ENCODE measurements at regions not wholly inside any gene's neighbourhood (a gene's known extent, or its start where the extent isn't known, plus 50 kb on each side); places are given as distances from the start of the nearest gene placed in this dataset.
"Not testable (repeated sequence)": the region's sequence is repeated elsewhere in the genome, so short reads cannot be mapped to it uniquely, and the experiment has no call there.

- DNase-seq (ENCODE audit: low spot score) = no peak
Observed at GRCh38 chr18:65287652-65288051, 463.2 kb upstream of the CDH7 start.

DNA sequence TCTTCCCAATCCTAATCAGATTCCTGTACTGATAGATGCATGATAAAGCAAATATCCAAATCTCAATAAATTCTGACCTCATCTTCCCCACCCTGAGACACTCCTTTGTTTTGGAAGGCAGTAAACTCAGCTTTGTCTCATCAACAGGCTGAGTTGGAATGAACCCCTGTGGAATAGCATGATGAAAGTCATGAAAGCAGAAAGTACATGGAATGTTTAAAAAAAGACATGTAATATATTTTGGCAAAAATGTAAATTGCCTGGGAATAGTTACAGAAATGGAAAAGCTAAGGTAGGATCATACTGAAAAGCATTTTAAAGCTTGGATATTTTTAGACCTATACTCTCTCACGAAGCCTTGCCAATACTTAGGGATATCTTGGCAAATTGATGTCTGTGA lies 468.7 kb upstream of the CDH7 start:
- DNase-seq (ENCODE audit: low spot score) = no peak

- no peak for DNase-seq (ENCODE audit: low spot score)
Observed at GRCh38 chr18:65279668-65280305, 471.0 kb upstream of the CDH7 start.

DNA sequence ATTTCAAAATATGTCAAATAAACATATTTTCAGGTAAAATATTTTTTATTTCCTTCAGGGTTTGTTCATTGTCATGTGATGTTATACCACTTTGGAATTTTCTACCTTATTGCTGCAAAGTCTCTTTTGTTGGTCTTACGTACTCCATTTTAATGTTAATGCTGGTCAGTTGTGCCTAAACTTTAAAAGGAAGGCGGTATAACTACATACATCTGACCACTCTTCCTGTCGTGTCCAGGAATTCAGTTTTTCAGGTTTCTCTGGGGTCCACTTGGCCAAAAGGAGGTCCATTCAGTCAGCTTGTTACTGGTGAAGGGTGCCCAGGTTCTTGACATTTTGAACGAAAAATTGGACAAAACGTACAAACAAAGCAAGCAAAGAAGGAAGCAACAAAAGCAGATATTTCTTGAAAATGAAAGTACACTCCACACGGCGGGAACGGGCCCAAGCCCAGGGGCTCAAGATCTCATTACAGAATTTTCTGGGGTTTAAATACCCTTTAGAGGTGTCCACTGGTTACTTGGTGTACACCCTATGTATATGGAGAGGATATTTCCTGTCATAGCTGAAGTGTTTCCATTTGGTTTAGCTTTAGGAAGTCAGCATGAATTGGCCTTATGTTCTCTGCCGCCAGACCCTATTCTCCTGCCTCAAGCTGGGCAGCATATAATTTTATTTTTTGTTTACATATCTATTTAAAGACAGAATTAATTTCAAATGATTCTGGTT lies 471.7 kb upstream of the CDH7 start:
- DNase-seq (ENCODE audit: low spot score) = no peak

DNA sequence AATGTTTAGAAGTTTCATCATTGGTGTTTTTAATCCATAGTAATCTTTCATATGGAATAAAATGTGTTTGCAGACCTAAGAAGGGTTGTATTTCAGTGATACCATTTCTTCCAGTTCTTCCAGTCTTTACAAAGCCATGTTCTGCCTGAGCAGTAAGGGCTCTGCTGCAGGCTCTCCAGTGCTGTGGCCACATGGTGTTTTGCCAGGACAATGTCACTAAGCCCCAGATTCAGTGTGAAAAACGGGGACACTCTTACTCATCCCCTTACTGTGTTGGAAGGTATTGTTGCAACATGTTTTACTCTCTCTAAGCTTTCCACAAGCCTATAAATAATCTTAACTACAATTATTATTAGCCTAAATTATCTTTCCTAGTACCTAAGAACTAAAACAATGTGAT lies 481.4 kb upstream of the CDH7 start:
- DNase-seq (ENCODE audit: low spot score) = no peak

DNA sequence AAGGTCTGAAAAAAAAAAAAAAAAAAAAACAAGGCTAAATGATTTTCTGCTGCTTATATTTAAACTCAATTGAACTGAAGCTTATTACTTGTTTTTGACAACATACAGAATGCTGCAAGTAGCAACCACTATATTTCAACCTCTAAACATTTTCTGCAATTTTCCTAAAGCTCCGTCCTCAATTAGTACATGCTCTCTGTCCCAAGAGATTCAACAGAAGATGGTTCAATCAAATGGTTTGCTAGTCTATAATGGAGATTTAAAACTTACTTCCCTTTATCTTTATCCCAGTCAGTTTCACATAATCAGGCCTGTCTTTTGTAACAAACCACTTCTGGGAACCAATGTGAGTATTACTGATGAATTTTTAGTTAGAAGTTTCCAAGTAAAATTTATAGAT lies 485.1 kb upstream of the CDH7 start:
- no peak for DNase-seq (ENCODE audit: low spot score)

DNA sequence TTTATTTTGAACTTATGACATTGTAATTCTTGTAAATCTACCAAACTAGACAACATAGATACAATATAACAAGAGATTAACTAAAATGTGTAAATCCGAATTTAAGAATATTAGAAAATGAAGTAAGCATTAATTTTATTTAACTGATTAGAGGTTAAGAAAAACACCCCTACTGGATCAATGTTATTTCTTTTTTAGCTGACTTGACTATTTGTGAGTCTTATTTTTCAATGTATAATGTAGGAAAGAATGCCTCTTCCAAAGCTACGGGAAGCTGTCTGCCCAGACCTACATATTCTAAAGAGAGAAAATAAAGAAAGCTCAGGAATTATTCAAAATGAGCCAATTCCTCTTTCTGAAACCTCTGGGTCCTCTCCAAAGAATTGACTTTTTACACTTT lies 490.8 kb upstream of the CDH7 start:
- DNase-seq (ENCODE audit: low spot score) = no peak

DNA sequence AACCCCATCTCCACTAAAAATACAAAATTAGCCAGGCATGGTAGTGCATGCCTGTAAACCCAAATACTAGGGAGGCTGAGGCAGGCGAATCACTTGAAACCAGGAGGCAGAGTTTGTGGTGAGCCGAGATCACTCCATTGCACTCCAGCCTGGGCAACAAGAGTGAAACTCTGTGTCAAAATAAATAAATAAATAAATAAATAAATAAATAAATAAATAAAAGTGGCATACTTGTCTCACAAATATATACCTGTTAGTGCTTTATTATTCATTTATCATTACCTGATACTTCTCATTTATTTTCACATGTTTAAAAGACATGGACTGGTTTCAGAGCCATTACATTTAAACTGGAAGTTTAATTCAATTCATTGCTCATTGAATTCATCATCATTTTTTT lies 491.4 kb upstream of the CDH7 start:
- DNase-seq (ENCODE audit: low spot score) = no peak

DNA sequence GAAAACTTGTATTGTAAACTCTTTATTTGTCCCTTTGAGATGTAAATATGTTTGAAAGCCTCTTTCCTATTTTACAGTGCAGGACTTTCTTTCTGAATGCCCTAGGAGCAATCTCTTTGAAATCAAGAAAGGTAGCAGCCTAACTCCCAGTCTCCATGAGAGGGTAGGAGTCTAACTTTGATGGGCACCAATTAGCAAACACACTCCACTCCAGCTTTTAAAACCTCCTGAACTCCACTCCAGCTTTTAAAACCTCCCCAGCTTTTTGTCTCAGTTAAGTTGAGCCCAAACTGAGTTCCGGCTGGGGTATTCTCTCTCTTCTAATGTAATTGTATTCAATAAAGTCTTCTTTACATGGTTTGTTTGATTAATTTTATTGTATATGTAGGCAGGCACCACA lies 493.7 kb upstream of the CDH7 start:
- no peak for DNase-seq (ENCODE audit: low spot score)

- no peak for DNase-seq (ENCODE audit: low spot score)
Observed at GRCh38 chr18:65255417-65255816, 495.4 kb upstream of the CDH7 start.

- no peak for DNase-seq (ENCODE audit: low spot score)
Observed at GRCh38 chr18:65239787-65240186, 511.0 kb upstream of the CDH7 start.

DNA sequence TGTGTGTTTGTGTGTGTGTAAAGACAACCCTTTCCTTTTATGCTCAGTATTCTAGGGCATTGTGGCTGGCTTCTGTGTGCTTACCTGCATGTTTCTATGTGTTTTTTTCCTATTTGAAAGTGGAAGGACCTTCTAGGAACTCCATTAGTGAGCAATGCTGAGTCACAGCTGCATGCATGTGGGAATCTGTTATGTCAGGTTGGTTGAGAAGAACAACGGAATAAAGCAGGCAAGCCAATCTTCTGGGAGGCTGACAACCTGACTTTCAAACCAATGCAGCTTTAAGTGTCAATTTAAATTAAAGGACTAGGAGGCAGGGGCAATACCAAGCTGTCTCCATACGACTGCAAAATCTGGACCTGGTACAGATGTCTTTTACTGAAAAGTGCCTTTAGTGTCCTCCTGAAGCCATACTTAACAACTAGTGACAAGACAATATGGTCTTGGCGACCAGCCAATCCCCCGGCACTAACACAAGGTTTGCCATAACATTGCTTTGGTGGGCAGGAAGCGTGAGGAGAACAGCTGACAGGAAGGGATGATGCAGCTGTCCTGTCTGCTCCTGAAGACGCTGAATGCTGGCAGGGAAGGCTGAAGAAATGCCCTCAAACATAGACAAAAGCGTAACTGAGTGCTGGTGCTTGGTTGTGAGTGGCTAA lies 514.7 kb upstream of the CDH7 start:
- peak; percentile 3 for DNase-seq (ENCODE audit: low spot score)

DNA sequence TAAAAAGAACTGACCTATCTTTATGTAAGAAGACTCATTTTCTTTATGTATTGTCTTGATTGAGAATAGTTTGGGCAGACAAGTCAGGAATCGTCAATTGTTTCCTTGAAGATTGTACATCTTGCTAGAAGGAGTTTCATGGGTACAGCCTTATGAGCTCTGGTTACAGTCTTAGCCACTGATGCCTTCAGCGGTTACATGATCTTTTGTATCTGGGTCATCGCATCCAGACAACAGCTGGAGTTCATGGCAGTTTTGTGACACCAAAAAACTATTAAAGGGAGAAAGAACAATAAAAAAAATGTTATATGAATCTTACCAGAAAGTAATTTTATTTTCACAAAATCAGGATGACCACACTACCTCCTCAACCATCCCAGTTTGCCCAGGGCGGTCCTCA lies 520.5 kb upstream of the CDH7 start:
- no peak for DNase-seq (ENCODE audit: low spot score)

DNA sequence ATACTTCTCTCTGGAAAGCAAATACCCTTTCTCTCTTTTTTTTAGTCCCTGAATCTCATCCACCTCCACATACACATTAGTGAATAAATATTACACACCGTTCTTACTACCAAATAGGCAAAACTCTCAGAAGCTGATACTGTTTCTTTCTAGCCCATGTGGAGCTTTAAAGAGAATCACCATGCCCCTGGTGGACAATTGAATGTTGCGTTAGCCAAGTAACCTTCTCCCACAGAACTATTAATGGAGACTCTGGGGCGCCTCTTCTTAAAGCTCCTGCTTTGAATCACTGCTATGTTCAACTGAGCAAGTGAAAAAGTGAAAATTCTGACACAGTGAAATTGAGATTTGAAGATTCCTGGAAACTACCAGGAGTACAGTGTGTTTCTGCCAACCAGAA lies 522.8 kb upstream of the CDH7 start:
- no peak for DNase-seq (ENCODE audit: low spot score)

GRCh38 chr18:65221736-65222135 lies 529.1 kb upstream of the CDH7 start:
- DNase-seq (ENCODE audit: low spot score) = no peak

- no peak for DNase-seq (ENCODE audit: low spot score)
Observed at GRCh38 chr18:65221115-65221514, 529.7 kb upstream of the CDH7 start.

DNA sequence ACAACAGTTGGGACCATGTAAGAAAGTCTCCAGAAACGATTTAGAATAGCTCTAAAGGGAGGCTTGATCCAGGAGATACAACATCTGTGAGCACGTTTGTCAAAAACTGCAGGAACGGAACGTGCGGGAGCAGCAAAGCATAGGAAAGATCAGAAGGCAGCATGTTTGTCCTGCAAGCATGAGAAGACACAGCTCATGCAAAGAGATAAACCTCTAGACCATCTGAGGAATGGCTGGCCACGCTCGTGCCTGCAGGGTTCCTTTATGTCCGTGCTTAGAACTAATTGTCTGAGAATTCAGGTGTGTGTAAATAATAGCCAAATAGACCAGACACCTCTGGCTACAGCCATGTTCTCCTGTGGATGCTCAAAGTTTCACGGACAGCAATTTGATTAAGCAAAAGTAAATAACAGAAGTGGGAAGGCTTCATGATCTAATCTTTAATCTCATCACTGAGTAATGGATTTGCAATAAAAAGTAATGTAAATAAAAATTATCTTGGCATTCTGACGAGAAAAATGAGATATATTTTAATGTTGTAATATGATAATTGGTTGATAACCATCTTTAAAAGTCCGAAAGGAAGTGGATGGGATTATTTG lies 534.8 kb upstream of the CDH7 start:
- no peak for DNase-seq (ENCODE audit: low spot score)

DNA sequence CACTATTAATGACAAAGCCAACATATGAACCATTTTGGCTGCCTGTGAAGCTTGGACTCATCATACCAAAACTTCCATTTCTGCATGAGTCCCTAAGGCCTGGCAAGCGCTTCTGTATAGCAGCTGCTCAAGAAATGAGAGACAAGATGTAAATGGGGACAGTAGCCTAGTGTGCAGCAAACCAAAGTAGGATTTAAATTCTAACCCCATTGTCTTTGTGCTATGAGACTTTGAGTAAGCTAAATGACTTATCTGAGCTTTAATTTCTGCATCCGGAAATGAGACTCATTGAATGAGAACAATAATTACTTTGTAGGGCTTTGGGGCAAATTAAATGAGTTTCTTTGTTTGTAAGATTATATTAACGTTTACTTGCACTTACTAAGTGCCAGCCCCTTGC lies 536.4 kb upstream of the CDH7 start:
- no peak for DNase-seq (ENCODE audit: low spot score)

DNA sequence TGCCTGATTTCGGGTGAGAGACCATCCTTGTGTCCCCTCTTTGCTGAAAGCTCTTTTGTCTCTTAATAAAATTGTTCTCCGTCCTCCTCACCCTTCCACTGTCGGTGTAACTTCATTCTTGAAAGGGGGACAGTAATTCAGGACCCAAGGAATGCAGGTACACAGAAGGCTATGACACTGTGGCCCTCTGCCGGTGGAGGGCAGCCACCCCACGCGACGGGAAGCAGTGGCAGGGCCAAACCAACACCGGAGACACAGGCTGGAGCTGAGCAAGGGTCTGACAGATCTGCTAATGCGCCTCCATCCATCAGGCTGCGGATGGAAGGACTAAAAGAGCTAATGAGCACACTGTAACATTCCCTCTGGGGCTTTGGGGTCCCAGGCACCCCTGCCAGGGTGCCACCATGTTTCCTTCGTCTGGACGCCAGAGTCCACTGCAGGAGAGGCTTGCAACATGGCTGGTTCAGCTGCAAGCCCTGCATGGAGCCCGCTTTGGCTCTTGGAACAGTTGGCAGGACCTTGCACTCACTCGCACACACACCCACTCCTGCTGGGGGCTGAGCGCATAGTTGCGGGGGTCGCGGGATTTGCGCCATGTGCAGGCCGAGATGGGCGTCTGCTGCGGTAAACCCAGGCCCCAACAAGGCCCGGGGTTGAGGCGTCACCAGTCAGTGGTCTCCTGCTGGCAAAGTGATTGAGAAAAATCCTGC lies 544.1 kb upstream of the CDH7 start:
- no peak for DNase-seq (ENCODE audit: low spot score)

DNA sequence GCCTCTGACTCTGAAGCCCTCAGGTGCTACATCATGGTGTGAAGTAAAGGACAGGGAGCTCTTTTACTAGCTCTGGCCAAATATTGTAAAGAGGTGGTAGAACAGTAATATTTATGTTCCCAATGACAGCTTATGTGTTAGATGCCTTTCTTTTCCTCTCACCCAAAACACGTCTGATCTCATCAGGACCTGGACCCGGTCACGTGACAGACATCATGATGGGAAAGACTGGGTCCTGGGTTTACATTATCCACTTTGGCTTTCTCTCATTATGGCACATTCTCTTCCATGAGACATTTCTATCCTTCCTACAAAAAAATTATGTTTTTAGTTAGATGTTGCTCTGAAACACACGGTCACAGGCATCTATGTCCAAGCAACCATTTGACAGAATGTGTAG lies 548.7 kb upstream of the CDH7 start:
- no peak for DNase-seq (ENCODE audit: low spot score)

GRCh38 chr18:65175681-65176080 lies 575.1 kb upstream of the CDH7 start:
- no peak for DNase-seq (ENCODE audit: low spot score)

- DNase-seq (ENCODE audit: low spot score) = not testable (repeated sequence)
Observed at GRCh38 chr18:65162086-65162485, 588.7 kb upstream of the CDH7 start.
